GM12865 (cell line): ENCODE measurements at regions not wholly inside any gene's neighbourhood (a gene's known extent, or its start where the extent isn't known, plus 50 kb on each side); places are given as distances from the start of the nearest gene placed in this dataset.
A peak's percentile ranks its signal among the peaks of the same experiment; 100 is the strongest.

Source experiments
- DNase-seq: peaks from one replicate; pipeline ENCODE4 v3.0.0; 2010; ENCODE audit warnings: low read depth
- H3K4me3 ChIP-seq: 2 replicates; pipeline ENCODE4 v1.5.1; 2011; ENCODE audit warnings: mild to moderate bottlenecking, low read depth, low read length, control low read depth
- CTCF ChIP-seq: IDR thresholded peaks from 2 replicates; pipeline ENCODE4 v1.5.1; 2011; ENCODE audit warnings: low read length, control low read depth, low read depth, inconsistent platforms; ENCODE audit not compliant: insufficient read depth; ENCODE audit errors: missing control alignments

GRCh38 chr12:102760322-102760721, 156.7 kb downstream of the PAH start:
- no peak overlapping the region for H3K4me3 ChIP-seq
- TF ChIP-seq CTCF, result no peak
- DNase-seq, result no peak

- DNase-seq, result no peak
- no peak overlapping the region for H3K4me3 ChIP-seq
- no peak for TF ChIP-seq CTCF
These were observed 157.6 kb downstream of the PAH start for GRCh38 chr12:102759466-102759865.

GRCh38 chr12:102757882-102758226, 159.2 kb downstream of the PAH start:
- DNase-seq, result no peak
- TF ChIP-seq CTCF, result no peak
- H3K4me3 ChIP-seq, result no peak overlapping the region

- DNase-seq, result peak; percentile 12
- no peak overlapping the region for H3K4me3 ChIP-seq
- no peak for TF ChIP-seq CTCF
These were observed 159.7 kb downstream of the PAH start for GRCh38 chr12:102757154-102757881.

GRCh38 chr12:102756530-102756929, 160.5 kb downstream of the PAH start:
- no peak for TF ChIP-seq CTCF
- H3K4me3 ChIP-seq, result no peak overlapping the region
- DNase-seq, result no peak

GRCh38 chr12:102755266-102755665, 161.8 kb downstream of the PAH start:
- TF ChIP-seq CTCF, result no peak
- no peak overlapping the region for H3K4me3 ChIP-seq
- DNase-seq, result no peak

- H3K4me3 ChIP-seq, result no peak overlapping the region
- TF ChIP-seq CTCF, result no peak
- no peak for DNase-seq
These were observed 163.2 kb downstream of the PAH start for GRCh38 chr12:102753802-102754201.
